Left ventricle myocardium inferior (tissue), 1 donor: ENCODE measurements at regions not wholly inside any gene's neighbourhood (a gene's known extent, or its start where the extent isn't known, plus 50 kb on each side); places are given as distances from the start of the nearest gene placed in this dataset.

ENCODE experiments used
- DNase-seq: peaks from one replicate; pipeline ENCODE4 v3.0.0-alpha.2; 2020
- H3K27ac ChIP-seq: fragments of 200-600 bp; replicated peaks from 2 replicates; pipeline ENCODE4 v1.8.0; 2021
- H3K27me3 ChIP-seq: fragments of 200-600 bp; 2 replicates; pipeline ENCODE4 v1.8.0; 2021; ENCODE audit warnings: low read depth
- H3K36me3 ChIP-seq: fragments of 200-600 bp; 2 replicates; pipeline ENCODE4 v1.8.0; 2021
- H3K4me1 ChIP-seq: fragments of 200-600 bp; 2 replicates; pipeline ENCODE4 v1.8.0; 2021
- H3K4me3 ChIP-seq: fragments of 200-600 bp; 2 replicates; pipeline ENCODE4 v1.8.0; 2021; ENCODE audit warnings: mild to moderate bottlenecking, moderate library complexity
- H3K9me3 ChIP-seq: fragments of 200-600 bp; replicated peaks from 2 replicates; pipeline ENCODE4 v1.8.0; 2021
- CTCF ChIP-seq: fragments of 200-600 bp; IDR thresholded peaks from 2 replicates; pipeline ENCODE4 v1.8.0; 2021; ENCODE audit warnings: antibody characterized with exemption, mild to moderate bottlenecking, borderline replicate concordance
- intact Hi-C: fragments of 100-400 bp; cut with micrococcal nuclease; formaldehyde crosslinking; loops from one replicate; pipeline ENCODE4 v1.11.0; 2022
- donor health status: DM: no; HTN: yes; CAD: no; lungs with severe emphysema.

GRCh38 chr2:17441055-17441771, 77.0 kb downstream of the RAD51AP2 start:
- DNase-seq: no peak
- Histone ChIP-seq H3K27me3 (no peaks in the 10 kb centered on the region), H3K27ac (no peak overlapping the region), H3K4me3 (no peak overlapping the region), H3K9me3 (no peaks in the 10 kb centered on the region), H3K4me1 (no peaks in the 10 kb centered on the region), H3K36me3 (no peaks in the 10 kb centered on the region)
- intact Hi-C loops: no loop called here
- no peak for TF ChIP-seq CTCF

- H3K9me3 ChIP-seq: no peaks in the 10 kb centered on the region
- H3K36me3 ChIP-seq: no peaks in the 10 kb centered on the region
- TF ChIP-seq CTCF: no peak
- DNase-seq: no peak
- no peaks in the 10 kb centered on the region for H3K4me1 ChIP-seq
- no peak overlapping the region for H3K27ac ChIP-seq
- no peak overlapping the region for H3K4me3 ChIP-seq
- intact Hi-C loops: no loop called here
- no peaks in the 10 kb centered on the region for H3K27me3 ChIP-seq
Observed at GRCh38 chr2:17430326-17430725, 87.9 kb downstream of the RAD51AP2 start.

GRCh38 chr2:17429130-17429529, 89.1 kb downstream of the RAD51AP2 start:
- DNase-seq: no peak
- H3K27me3 ChIP-seq: no peaks in the 10 kb centered on the region
- intact Hi-C loops: no loop called here

GRCh38 chr2:17427401-17427800, 90.8 kb downstream of the RAD51AP2 start:
- H3K4me1 ChIP-seq: no peaks in the 10 kb centered on the region
- intact Hi-C loops: no loop called here
- no peaks in the 10 kb centered on the region for H3K36me3 ChIP-seq
- H3K27me3 ChIP-seq: no peaks in the 10 kb centered on the region
- no peak for TF ChIP-seq CTCF
- no peaks in the 10 kb centered on the region for H3K9me3 ChIP-seq
- H3K27ac ChIP-seq: no peak overlapping the region
- no peak overlapping the region for H3K4me3 ChIP-seq
- DNase-seq: no peak

More at GRCh38 chr2:17429130-17429529, 89.1 kb downstream of the RAD51AP2 start:
- no peaks in the 10 kb centered on the region for H3K9me3 ChIP-seq
- TF ChIP-seq CTCF: no peak
- no peak overlapping the region for H3K4me3 ChIP-seq
- H3K27ac ChIP-seq: no peak overlapping the region
- no peaks in the 10 kb centered on the region for H3K4me1 ChIP-seq
- H3K36me3 ChIP-seq: no peaks in the 10 kb centered on the region

- no peaks in the 10 kb centered on the region for H3K4me1 ChIP-seq
- no peak for DNase-seq
- no peak overlapping the region for H3K4me3 ChIP-seq
- no peaks in the 10 kb centered on the region for H3K27me3 ChIP-seq
- H3K9me3 ChIP-seq: no peaks in the 10 kb centered on the region
- no peak overlapping the region for H3K27ac ChIP-seq
- intact Hi-C loops: no loop called here
- TF ChIP-seq CTCF: no peak
- no peaks in the 10 kb centered on the region for H3K36me3 ChIP-seq
Observed at GRCh38 chr2:17426743-17427142, 91.5 kb downstream of the RAD51AP2 start.

GRCh38 chr2:17422061-17422460, 96.2 kb downstream of the RAD51AP2 start:
- TF ChIP-seq CTCF: no peak
- H3K27me3 ChIP-seq: no peaks in the 10 kb centered on the region
- intact Hi-C loops: no loop called here
- H3K4me1 ChIP-seq: no peaks in the 10 kb centered on the region
- H3K9me3 ChIP-seq: no peaks in the 10 kb centered on the region
- H3K36me3 ChIP-seq: no peaks in the 10 kb centered on the region
- no peak overlapping the region for H3K27ac ChIP-seq
- no peak for DNase-seq
- no peak overlapping the region for H3K4me3 ChIP-seq
